ENCODE measurements at regions not wholly inside any gene's neighbourhood (a gene's known extent, or its start where the extent isn't known, plus 50 kb on each side); places are given as distances from the start of the nearest gene placed in this dataset.

DNA sequence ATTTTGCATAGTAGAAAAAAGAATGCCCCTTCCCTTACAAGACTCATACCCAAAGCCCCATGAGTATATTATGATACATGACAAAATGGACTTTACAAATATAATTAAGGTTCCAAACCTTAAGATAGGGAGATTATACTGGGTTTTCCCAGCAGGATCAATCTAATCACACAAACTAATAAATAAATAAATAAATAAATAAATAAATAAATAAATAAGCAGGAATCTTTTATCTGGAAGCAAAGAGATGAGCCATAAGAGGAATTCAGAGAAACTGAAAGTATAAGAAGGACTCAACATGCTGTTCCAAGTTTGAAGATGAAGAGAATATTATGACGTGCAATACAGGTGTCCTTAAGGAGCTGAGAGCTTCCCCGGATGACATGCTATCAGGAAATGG is 1174.5 kb downstream of the DTWD2 start:
- Histone ChIP-seq H3K36me3 (ENCODE audit: control insufficient read depth, insufficient read depth, low read length) (no peaks in the 10 kb centered on the region), H3K9ac (ENCODE audit: low read depth, low read length) (no peak overlapping the region), H3K27me3 (ENCODE audit: control insufficient read depth, insufficient read depth, low read length) (no peaks in the 10 kb centered on the region), H3K9me3 (ENCODE audit: control insufficient read depth, insufficient read depth, low read length) (0 out of 2 replicates have a peak, but pooled peaks cover 3% of the 10 kb centered on the region), H3K4me1 (ENCODE audit: control insufficient read depth, insufficient read depth, low read length) (no peaks in the 10 kb centered on the region), H3K27ac (ENCODE audit: low read depth, low read length) (no peak overlapping the region), H3K4me3 (ENCODE audit: low read depth, low read length) (no peak overlapping the region)

DNA sequence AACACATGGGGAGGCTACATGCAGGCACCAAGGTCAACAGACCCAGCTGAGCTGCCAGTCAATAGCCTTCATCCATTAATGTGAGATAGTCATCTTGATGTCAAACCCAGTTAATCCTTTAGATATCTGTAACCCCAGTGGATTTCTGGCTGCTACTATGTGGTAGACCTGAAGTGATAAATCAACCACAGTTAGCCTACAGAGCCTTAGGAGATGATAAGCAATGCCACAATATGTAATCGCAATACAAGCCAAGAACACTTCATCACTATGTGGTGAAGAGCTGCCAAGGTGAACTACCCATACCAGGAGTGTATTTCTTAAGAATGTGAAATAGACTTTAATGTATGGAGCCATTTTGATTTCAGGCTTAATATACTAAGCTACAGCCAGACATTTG is 1175.5 kb downstream of the DTWD2 start:
- Histone ChIP-seq H3K4me3 (ENCODE audit: low read depth, low read length) (no peak overlapping the region), H3K4me1 (ENCODE audit: control insufficient read depth, insufficient read depth, low read length) (no peaks in the 10 kb centered on the region), H3K27me3 (ENCODE audit: control insufficient read depth, insufficient read depth, low read length) (no peaks in the 10 kb centered on the region), H3K9me3 (ENCODE audit: control insufficient read depth, insufficient read depth, low read length) (0 out of 2 replicates have a peak, but pooled peaks cover 3% of the 10 kb centered on the region), H3K27ac (ENCODE audit: low read depth, low read length) (no peak overlapping the region), H3K36me3 (ENCODE audit: control insufficient read depth, insufficient read depth, low read length) (no peaks in the 10 kb centered on the region), H3K9ac (ENCODE audit: low read depth, low read length) (no peak overlapping the region)

DNA sequence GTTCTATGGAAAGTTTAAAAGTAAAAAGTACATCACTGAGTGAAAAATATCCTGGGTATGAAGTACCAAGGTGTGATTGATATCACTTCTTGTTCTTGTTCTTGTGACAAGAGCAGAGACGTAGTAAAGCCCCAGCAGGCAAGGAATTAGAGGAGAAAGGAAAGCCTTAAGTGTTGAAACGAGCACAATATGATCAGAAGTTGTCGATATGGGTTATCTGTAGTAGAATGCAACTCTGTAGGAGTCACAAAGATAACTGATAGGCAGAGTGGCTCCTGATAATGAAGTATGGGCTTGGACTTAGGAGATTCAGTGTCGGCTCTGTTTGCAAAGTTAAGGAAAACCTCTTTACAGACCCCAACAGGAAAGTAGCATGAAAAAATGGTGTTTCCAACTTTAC is 1179.1 kb downstream of the DTWD2 start:
- Histone ChIP-seq H3K9ac (ENCODE audit: low read depth, low read length) (no peak overlapping the region), H3K27me3 (ENCODE audit: control insufficient read depth, insufficient read depth, low read length) (no peaks in the 10 kb centered on the region), H3K4me1 (ENCODE audit: control insufficient read depth, insufficient read depth, low read length) (peaks cover 9% of the 10 kb centered on the region), H3K9me3 (ENCODE audit: control insufficient read depth, insufficient read depth, low read length) (no peaks in the 10 kb centered on the region), H3K4me3 (ENCODE audit: low read depth, low read length) (no peak overlapping the region), H3K36me3 (ENCODE audit: control insufficient read depth, insufficient read depth, low read length) (no peaks in the 10 kb centered on the region), H3K27ac (ENCODE audit: low read depth, low read length) (no peak overlapping the region)

DNA sequence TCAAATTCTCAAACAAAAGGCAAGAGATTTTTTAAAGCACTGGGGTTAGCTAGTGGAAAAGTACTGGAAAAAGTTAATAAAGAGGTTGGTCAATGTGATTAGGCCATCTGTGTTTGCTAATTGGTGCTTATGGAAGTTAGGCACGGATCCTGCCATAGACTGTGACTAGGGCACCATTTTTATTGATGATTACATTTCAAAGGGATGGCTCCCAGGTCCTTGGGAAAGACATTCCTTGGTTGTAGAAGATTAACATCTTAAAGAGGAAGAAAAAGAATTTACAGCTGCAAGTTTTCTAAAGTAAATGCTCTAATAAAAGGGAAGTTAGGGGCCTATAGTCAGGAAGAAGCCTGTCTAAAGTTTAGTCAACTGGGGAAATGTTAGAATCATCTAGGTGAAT is 1183.3 kb downstream of the DTWD2 start:
- no peaks in the 10 kb centered on the region for H3K27me3 ChIP-seq (ENCODE audit: control insufficient read depth, insufficient read depth, low read length)
- H3K9me3 ChIP-seq (ENCODE audit: control insufficient read depth, insufficient read depth, low read length) = no peaks in the 10 kb centered on the region
- H3K9ac ChIP-seq (ENCODE audit: low read depth, low read length) = no peak overlapping the region
- H3K36me3 ChIP-seq (ENCODE audit: control insufficient read depth, insufficient read depth, low read length) = no peaks in the 10 kb centered on the region
- H3K27ac ChIP-seq (ENCODE audit: low read depth, low read length) = no peak overlapping the region
- peaks cover 9% of the 10 kb centered on the region for H3K4me1 ChIP-seq (ENCODE audit: control insufficient read depth, insufficient read depth, low read length)
- no peak overlapping the region for H3K4me3 ChIP-seq (ENCODE audit: low read depth, low read length)

DNA sequence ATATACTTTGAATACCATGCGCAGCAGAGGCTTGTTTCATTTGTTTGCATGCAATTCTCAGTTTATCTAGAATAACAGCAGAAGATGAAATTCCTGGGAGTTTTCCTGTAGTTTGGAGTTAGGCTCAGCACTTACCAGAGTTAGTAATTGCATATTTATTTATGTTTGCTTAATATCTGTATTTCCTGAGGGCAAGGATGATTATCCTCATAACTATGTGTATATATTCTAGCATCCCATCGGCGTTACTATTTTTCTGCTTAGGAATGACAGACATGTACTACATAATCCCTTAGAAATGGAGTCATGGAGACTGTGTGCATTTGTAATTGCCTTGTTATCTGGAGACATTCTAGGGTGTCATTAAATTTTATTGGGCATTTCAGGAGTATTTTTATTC is 1184.8 kb downstream of the DTWD2 start:
- no peaks in the 10 kb centered on the region for H3K9me3 ChIP-seq (ENCODE audit: control insufficient read depth, insufficient read depth, low read length)
- H3K27me3 ChIP-seq (ENCODE audit: control insufficient read depth, insufficient read depth, low read length) = no peaks in the 10 kb centered on the region
- no peak overlapping the region for H3K9ac ChIP-seq (ENCODE audit: low read depth, low read length)
- H3K4me1 ChIP-seq (ENCODE audit: control insufficient read depth, insufficient read depth, low read length) = peaks cover 9% of the 10 kb centered on the region
- H3K27ac ChIP-seq (ENCODE audit: low read depth, low read length) = no peak overlapping the region
- H3K4me3 ChIP-seq (ENCODE audit: low read depth, low read length) = no peak overlapping the region
- no peaks in the 10 kb centered on the region for H3K36me3 ChIP-seq (ENCODE audit: control insufficient read depth, insufficient read depth, low read length)

DNA sequence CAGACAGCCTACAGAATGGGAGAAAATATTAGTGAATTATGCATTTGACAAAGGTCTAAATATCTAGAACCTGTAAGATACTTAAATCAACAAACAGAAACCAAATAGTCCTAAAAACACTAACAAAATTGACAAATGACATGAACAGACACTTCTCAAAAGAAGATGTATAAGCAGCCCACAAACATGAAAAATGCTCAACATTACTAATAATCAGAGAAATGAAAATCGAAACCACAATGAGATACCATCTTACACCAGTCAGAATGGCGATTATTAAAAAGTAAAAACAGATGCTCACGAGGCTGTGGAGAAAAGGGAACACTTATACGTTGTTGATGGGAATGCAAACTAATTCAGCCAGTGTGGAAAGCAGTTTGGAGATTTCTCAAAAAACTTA is 1186.8 kb downstream of the DTWD2 start:
- Histone ChIP-seq H3K4me1 (ENCODE audit: control insufficient read depth, insufficient read depth, low read length) (peaks cover 9% of the 10 kb centered on the region), H3K27ac (ENCODE audit: low read depth, low read length) (no peak overlapping the region), H3K9ac (ENCODE audit: low read depth, low read length) (no peak overlapping the region), H3K4me3 (ENCODE audit: low read depth, low read length) (no peak overlapping the region), H3K36me3 (ENCODE audit: control insufficient read depth, insufficient read depth, low read length) (no peaks in the 10 kb centered on the region), H3K9me3 (ENCODE audit: control insufficient read depth, insufficient read depth, low read length) (no peaks in the 10 kb centered on the region), H3K27me3 (ENCODE audit: control insufficient read depth, insufficient read depth, low read length) (no peaks in the 10 kb centered on the region)

DNA sequence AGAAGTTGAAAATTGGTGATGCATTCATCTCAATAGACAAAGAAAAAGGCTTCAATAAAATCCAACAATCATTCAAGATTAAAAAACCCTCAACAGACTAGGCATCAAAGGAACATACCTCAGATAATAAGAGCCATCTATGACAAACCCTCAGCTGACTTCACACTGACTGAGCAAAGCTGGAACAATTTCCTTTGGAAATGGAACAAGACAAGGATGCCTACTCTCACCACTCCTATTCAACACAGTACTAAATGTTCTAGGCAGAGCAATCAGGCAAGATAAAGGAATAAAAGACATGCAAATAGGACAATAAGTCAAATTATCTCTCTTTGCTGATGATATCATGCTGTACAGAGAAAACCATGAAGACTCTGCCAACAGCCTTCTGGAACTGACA is 1188.1 kb downstream of the DTWD2 start:
- no peaks in the 10 kb centered on the region for H3K36me3 ChIP-seq (ENCODE audit: control insufficient read depth, insufficient read depth, low read length)
- no peaks in the 10 kb centered on the region for H3K27me3 ChIP-seq (ENCODE audit: control insufficient read depth, insufficient read depth, low read length)
- H3K9ac ChIP-seq (ENCODE audit: low read depth, low read length) = no peak overlapping the region
- H3K27ac ChIP-seq (ENCODE audit: low read depth, low read length) = no peak overlapping the region
- no peaks in the 10 kb centered on the region for H3K9me3 ChIP-seq (ENCODE audit: control insufficient read depth, insufficient read depth, low read length)
- peaks cover 8% of the 10 kb centered on the region for H3K4me1 ChIP-seq (ENCODE audit: control insufficient read depth, insufficient read depth, low read length)
- H3K4me3 ChIP-seq (ENCODE audit: low read depth, low read length) = no peak overlapping the region

DNA sequence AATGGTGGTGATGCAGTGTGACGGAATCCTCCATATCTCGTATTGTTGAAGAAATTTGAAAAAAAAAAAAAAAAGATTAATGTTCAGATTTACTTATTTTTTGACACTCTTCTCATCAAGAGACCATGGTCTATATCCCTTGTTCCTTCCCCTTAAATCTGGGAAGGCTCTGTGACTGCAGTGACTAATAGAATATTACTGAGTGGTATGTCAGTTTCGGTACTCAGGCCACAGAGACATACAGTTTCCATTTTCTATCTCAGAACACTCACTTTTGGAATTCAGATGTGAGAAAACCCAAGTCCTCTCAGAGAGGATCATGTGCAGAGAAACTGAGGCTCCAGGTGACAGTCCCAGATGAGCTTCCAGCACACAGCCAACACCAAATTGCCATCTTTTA is 1193.5 kb downstream of the DTWD2 start:
- Histone ChIP-seq H3K9ac (ENCODE audit: low read depth, low read length) (no peak overlapping the region), H3K27ac (ENCODE audit: low read depth, low read length) (no peak overlapping the region), H3K4me3 (ENCODE audit: low read depth, low read length) (no peak overlapping the region), H3K4me1 (ENCODE audit: control insufficient read depth, insufficient read depth, low read length) (no peaks in the 10 kb centered on the region), H3K9me3 (ENCODE audit: control insufficient read depth, insufficient read depth, low read length) (no peaks in the 10 kb centered on the region), H3K27me3 (ENCODE audit: control insufficient read depth, insufficient read depth, low read length) (no peaks in the 10 kb centered on the region), H3K36me3 (ENCODE audit: control insufficient read depth, insufficient read depth, low read length) (no peaks in the 10 kb centered on the region)

DNA sequence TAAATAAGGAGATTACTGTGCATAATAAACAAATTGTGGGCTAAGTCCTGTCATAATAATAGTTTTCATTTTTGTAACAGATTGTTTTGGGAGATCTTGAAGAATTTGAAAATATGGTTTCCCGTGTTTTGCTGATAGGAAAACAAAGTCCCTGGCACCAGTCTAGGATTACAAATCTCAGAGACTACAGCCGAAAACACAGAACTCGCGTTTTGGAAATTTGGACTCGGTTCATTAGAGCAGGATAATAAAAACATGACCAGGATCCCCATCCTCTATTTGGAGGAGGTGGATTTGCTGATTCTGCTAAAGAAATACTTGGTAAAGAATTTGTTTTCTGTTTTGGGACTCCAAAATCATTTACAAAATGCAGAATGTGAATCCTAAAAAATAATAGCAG is 1194.4 kb downstream of the DTWD2 start:
- H3K9me3 ChIP-seq (ENCODE audit: control insufficient read depth, insufficient read depth, low read length) = no peaks in the 10 kb centered on the region
- no peak overlapping the region for H3K4me3 ChIP-seq (ENCODE audit: low read depth, low read length)
- H3K9ac ChIP-seq (ENCODE audit: low read depth, low read length) = no peak overlapping the region
- no peaks in the 10 kb centered on the region for H3K36me3 ChIP-seq (ENCODE audit: control insufficient read depth, insufficient read depth, low read length)
- H3K27ac ChIP-seq (ENCODE audit: low read depth, low read length) = no peak overlapping the region
- H3K4me1 ChIP-seq (ENCODE audit: control insufficient read depth, insufficient read depth, low read length) = no peaks in the 10 kb centered on the region
- no peaks in the 10 kb centered on the region for H3K27me3 ChIP-seq (ENCODE audit: control insufficient read depth, insufficient read depth, low read length)

DNA sequence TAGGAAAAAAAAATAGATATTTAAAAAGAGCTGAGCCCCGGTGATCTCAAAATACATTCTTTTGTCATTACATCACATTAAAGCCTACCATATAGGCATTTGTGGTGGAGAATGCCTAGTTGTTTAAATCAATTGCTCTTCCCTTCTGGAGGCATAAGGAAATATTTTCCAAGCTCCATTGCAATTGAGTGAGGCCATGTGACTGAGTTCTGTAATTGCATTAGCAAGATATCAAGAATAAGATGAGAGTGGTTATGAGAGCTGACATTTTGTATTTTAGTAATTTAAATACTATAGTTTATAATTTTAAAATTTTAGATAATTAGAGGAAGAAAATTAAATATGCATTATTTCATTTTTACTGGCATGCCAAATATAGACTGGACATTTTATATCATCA is 1195.9 kb downstream of the DTWD2 start:
- no peak overlapping the region for H3K27ac ChIP-seq (ENCODE audit: low read depth, low read length)
- no peaks in the 10 kb centered on the region for H3K4me1 ChIP-seq (ENCODE audit: control insufficient read depth, insufficient read depth, low read length)
- H3K9ac ChIP-seq (ENCODE audit: low read depth, low read length) = no peak overlapping the region
- H3K36me3 ChIP-seq (ENCODE audit: control insufficient read depth, insufficient read depth, low read length) = no peaks in the 10 kb centered on the region
- no peaks in the 10 kb centered on the region for H3K9me3 ChIP-seq (ENCODE audit: control insufficient read depth, insufficient read depth, low read length)
- H3K4me3 ChIP-seq (ENCODE audit: low read depth, low read length) = no peak overlapping the region
- no peaks in the 10 kb centered on the region for H3K27me3 ChIP-seq (ENCODE audit: control insufficient read depth, insufficient read depth, low read length)

DNA sequence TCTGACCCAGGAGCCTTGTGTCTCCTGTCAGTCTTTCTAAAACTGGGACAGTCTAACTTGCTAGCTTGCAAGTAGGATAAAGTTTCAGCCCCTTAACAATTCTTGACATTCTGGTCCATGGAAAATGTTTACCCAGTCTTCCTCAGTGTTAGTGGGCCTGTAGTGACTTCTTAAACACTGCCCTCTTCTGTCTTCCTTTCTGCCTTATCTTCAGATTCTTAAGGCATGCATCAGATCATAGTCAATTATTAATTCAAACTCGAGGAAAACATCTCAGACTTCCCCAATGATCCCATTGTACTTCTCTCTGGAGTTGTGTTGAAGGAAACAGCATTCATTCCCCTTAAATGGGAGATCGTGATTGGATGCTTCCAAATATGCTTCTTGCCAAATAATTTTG is 1199.8 kb downstream of the DTWD2 start:
- Histone ChIP-seq H3K9me3 (ENCODE audit: control insufficient read depth, insufficient read depth, low read length) (no peaks in the 10 kb centered on the region), H3K4me1 (ENCODE audit: control insufficient read depth, insufficient read depth, low read length) (no peaks in the 10 kb centered on the region), H3K27me3 (ENCODE audit: control insufficient read depth, insufficient read depth, low read length) (no peaks in the 10 kb centered on the region), H3K4me3 (ENCODE audit: low read depth, low read length) (no peak overlapping the region), H3K27ac (ENCODE audit: low read depth, low read length) (no peak overlapping the region), H3K9ac (ENCODE audit: low read depth, low read length) (no peak overlapping the region), H3K36me3 (ENCODE audit: control insufficient read depth, insufficient read depth, low read length) (no peaks in the 10 kb centered on the region)

DNA sequence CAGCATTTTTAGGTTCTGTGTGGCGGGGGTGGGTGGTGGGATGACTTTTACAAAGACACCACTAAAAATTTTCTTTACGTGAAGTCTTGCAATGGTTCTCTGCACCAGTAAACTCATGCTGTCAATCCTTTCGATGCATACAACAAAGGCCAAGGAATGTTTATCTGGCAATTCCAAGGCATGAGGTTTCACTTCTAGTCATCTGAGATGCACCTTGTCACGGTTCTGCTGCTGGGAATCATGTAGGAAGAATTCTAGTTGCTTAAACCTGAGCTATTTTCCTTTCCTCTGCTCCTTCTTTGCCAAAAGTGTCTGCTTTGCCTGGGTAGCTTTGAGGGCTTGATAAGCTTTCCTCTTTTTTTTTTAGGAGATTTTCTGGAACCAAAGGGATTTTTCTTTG is 1204.5 kb upstream of the SEMA6A start:
- Histone ChIP-seq H3K9ac (ENCODE audit: low read depth, low read length) (no peak overlapping the region), H3K36me3 (ENCODE audit: control insufficient read depth, insufficient read depth, low read length) (no peaks in the 10 kb centered on the region), H3K27ac (ENCODE audit: low read depth, low read length) (no peak overlapping the region), H3K9me3 (ENCODE audit: control insufficient read depth, insufficient read depth, low read length) (no peaks in the 10 kb centered on the region; the same call in 1 of the 2 replicates), H3K4me1 (ENCODE audit: control insufficient read depth, insufficient read depth, low read length) (peaks cover 4% of the 10 kb centered on the region; the same call in 1 of the 2 replicates), H3K4me3 (ENCODE audit: low read depth, low read length) (no peak overlapping the region), H3K27me3 (ENCODE audit: control insufficient read depth, insufficient read depth, low read length) (no peaks in the 10 kb centered on the region)
